DOHH2 (cell line): ENCODE measurements at regions not wholly inside any gene's neighbourhood (a gene's known extent, or its start where the extent isn't known, plus 50 kb on each side); places are given as distances from the start of the nearest gene placed in this dataset.

Source experiments
- CTCF ChIP-seq: fragments of 200-600 bp; sonication (generic); IDR thresholded peaks from one replicate; pipeline ENCODE4 v1.5.1; 2014; ENCODE audit warnings: antibody characterized with exemption, mild to moderate bottlenecking, low read depth, low read length; ENCODE audit not compliant: poor library complexity, severe bottlenecking
- EZH2phosphoT487 ChIP-seq: fragments of 200-600 bp; sonication (generic); IDR thresholded peaks from 2 replicates; pipeline ENCODE4 v1.6.1; 2017; ENCODE audit warnings: borderline replicate concordance, mild to moderate bottlenecking, antibody characterized with exemption, low read length, moderate library complexity, mixed read lengths

- no peak for TF ChIP-seq CTCF
- no peak for TF ChIP-seq EZH2phosphoT487
Measured at GRCh38 chr2:176963568-176964287, 248.9 kb upstream of the HNRNPA3 start.
